ENCODE measurements at regions not wholly inside any gene's neighbourhood (a gene's known extent, or its start where the extent isn't known, plus 50 kb on each side); places are given as distances from the start of the nearest gene placed in this dataset.

DNA sequence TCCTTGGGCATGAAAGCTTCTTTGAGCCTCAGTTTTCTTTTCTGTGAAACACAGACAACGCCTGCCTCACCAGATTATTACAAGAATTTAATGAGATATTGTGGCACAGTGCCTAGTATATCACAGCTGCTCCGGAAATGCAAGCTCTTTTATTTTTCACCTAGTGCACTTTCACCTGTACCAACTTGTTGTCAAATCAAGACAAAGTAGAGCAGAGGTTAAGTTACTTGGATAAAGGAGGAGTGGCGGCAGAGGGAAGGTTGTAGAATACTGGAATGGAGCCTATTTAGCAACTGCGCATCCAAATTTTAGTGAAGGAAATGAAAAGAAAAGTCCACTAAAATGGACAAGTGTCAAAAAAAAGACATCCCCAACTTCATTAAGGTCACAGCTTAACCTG, 54.9 kb upstream of the RHOBTB1 start:
- Histone ChIP-seq H3K27ac (ENCODE audit: extremely low read length, insufficient read depth, low read length) (peak overlapping the region; percentile 38), H3K9ac (ENCODE audit: insufficient read depth, low read depth, low read length) (peak overlapping the region; percentile 48; the same call in 1 of the 2 replicates), H3K9me3 (ENCODE audit: low read length) (no peaks in the 10 kb centered on the region), H3K4me3 (replicated peaks in 1 of 3; ENCODE audit: insufficient read depth in 1 of 3, low read depth in 2 of 3, low read length in 3 of 3) (peak overlapping the region; percentile 79 to 98 (median 92); a peak in 4 of 6 replicates), H3K27me3 (ENCODE audit: control insufficient read depth in 1 of 2, insufficient read depth in 2 of 2, low read length in 2 of 2) (no peaks in the 10 kb centered on the region), H3K36me3 (replicated peaks in 1 of 2; ENCODE audit: control insufficient read depth in 1 of 2, insufficient read depth in 2 of 2, low read length in 2 of 2) (no peaks in the 10 kb centered on the region), H2AFZ (ENCODE audit: low read length) (no peak overlapping the region), H3K4me2 (ENCODE audit: low read depth, low read length) (peak overlapping the region; percentile 88), H3K79me2 (ENCODE audit: insufficient read depth, low read length) (peaks cover 66% of the 10 kb centered on the region), H3K4me1 (ENCODE audit: insufficient read depth, low read length) (peaks cover 62% of the 10 kb centered on the region), H4K20me1 (ENCODE audit: insufficient read depth, low read length) (no peaks in the 10 kb centered on the region)
- TF ChIP-seq PPARG (CRISPR knock-in tag; conservative IDR thresholded peaks at IDR 0.05) (peak; percentile 84), TBP (CRISPR knock-in tag; IDR thresholded peaks at IDR 0.05) (no peak), RXRB (CRISPR knock-in tag; IDR thresholded peaks at IDR 0.05; ENCODE audit: borderline replicate concordance) (peak; percentile 62; the same call in 1 of the 2 replicates)
- in situ Hi-C loops (cut with HindIII; ENCODE audit: extremely low pct_ligation_motif_present, low pct_unique_long_range_greater_than_20kb) = no loop called here
- intact Hi-C loops (cut with micrococcal nuclease; ENCODE audit: unreplicated experiment) = loop anchor here (5.0 kb wide), 2 partner anchors 37 to 78 kb away; no protein-coding TSS in a partner anchor
- ATAC-seq (no peak), DNase-seq (ENCODE audit: low spot score) (no peak), FAIRE-seq (no peak)
- CTCF ChIA-PET (ENCODE audit: low intra/inter-chr PET ratio, low total read pairs) = no interaction called here
- no TSS peak for BruUV-seq (replicated peaks)
- 70% methylated on average over 4 of the region's 4 CpGs for WGBS (ENCODE audit: low lambda C conversion rate)
- POLR2A ChIA-PET = no interaction called here

DNA sequence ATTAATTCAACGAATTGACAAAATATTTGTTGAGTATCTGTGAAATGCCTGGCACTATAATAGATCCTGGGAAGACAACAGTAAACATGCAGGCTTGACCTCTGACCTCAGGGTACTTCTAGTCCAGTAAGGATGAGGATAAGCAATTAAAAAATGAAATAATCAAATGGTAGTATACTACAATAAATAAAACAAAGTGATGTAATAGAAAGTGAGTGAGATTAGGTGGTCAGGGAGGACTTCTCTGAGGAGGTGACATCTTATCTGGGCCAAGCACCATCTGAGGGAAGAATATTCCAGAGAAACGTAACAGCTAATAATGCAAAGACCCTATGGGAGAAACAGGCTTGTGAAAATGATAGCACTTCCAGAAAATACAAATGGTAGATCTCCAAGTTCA, 50.1 kb upstream of the RHOBTB1 start:
- Histone ChIP-seq H3K27me3 (ENCODE audit: control insufficient read depth in 1 of 2, insufficient read depth in 2 of 2, low read length in 2 of 2) (no peaks in the 10 kb centered on the region), H3K36me3 (replicated peaks in 1 of 2; ENCODE audit: control insufficient read depth in 1 of 2, insufficient read depth in 2 of 2, low read length in 2 of 2) (peaks cover 0 to 2% of the 10 kb centered on the region in 2 experiments; a peak in 2 of 5 replicates), H3K79me2 (ENCODE audit: insufficient read depth, low read length) (peaks cover 92% of the 10 kb centered on the region), H3K9me3 (ENCODE audit: low read length) (peaks cover 13% of the 10 kb centered on the region), H2AFZ (ENCODE audit: low read length) (no peak overlapping the region), H4K20me1 (ENCODE audit: insufficient read depth, low read length) (no peaks in the 10 kb centered on the region), H3K4me1 (ENCODE audit: insufficient read depth, low read length) (peaks cover 67% of the 10 kb centered on the region), H3K27ac (ENCODE audit: extremely low read length, insufficient read depth, low read length) (no peak overlapping the region), H3K4me2 (ENCODE audit: low read depth, low read length) (no peak overlapping the region), H3K4me3 (replicated peaks in 1 of 3; ENCODE audit: insufficient read depth in 1 of 3, low read depth in 2 of 3, low read length in 3 of 3) (no peak overlapping the region), H3K9ac (ENCODE audit: insufficient read depth, low read depth, low read length) (no peak overlapping the region)
- no peak for ATAC-seq
- in situ Hi-C loops (cut with HindIII; ENCODE audit: extremely low pct_ligation_motif_present, low pct_unique_long_range_greater_than_20kb) (no loop called here), intact Hi-C loops (cut with micrococcal nuclease; ENCODE audit: unreplicated experiment) (no loop called here)
- ChIA-PET POLR2A (no interaction called here), CTCF (ENCODE audit: low intra/inter-chr PET ratio, low total read pairs) (no interaction called here)
- no peak for TF ChIP-seq RFX5 (IDR thresholded peaks at IDR 0.05; ENCODE audit: low read depth, low read length)
- peak; percentile 50 for TF ChIP-seq NR2F6 (IDR thresholded peaks at IDR 0.05)
- TF ChIP-seq NR2F6 (CRISPR knock-in tag; IDR thresholded peaks at IDR 0.05) = no peak
- DNase-seq (ENCODE audit: low spot score) = no peak
- no peak for FAIRE-seq
- 92% methylated on average over 2 of the region's 2 CpGs for WGBS (ENCODE audit: low lambda C conversion rate)
- no TSS peak for BruUV-seq (replicated peaks)
